HK-2 (cell line): ENCODE measurements at regions not wholly inside any gene's neighbourhood (a gene's known extent, or its start where the extent isn't known, plus 50 kb on each side); places are given as distances from the start of the nearest gene placed in this dataset.
"Not testable (repeated sequence)": the region's sequence is repeated elsewhere in the genome, so short reads cannot be mapped to it uniquely, and the experiment has no call there.

ENCODE experiments used
- DNase-seq: peaks from one replicate; pipeline ENCODE4 v3.0.0-alpha.2; 2018; ENCODE audit not compliant: unreplicated experiment

GRCh38 chr16:59634004-59634579, 900.0 kb upstream of the GOT2 start:
- DNase-seq, result no peak

DNA sequence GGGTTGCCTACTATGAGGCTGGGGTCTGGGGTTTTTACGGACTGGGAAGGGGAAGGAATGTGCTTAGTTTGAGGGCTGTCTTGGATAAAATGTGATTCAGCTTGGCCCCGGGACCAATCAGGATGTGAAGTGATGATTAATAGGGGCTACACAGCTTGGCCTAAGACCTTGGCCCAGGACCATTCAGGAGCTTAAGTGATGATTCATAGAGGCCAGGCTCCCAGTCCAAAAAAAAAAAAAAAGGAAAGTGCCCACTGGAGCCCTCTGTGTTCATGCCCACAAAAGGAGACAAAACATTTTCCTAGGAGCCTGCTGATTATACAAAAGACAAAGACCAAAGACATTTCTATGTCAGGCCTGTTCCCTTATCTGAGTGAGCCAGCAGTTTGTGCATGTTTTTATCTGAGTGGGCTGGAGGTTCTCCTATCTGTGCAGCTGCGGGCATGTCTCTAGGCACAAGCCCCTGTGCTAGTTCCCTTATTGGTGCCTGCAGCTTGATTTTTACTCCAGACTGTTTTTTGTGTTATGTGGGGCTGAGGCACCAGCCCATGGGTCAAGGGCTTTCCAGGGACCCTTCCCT, 898.2 kb upstream of the GOT2 start:
- no peak for DNase-seq

GRCh38 chr16:59624381-59624780, 890.3 kb upstream of the GOT2 start:
- not testable (repeated sequence) for DNase-seq

GRCh38 chr16:59614466-59615240, 880.5 kb upstream of the GOT2 start:
- DNase-seq, result no peak

DNA sequence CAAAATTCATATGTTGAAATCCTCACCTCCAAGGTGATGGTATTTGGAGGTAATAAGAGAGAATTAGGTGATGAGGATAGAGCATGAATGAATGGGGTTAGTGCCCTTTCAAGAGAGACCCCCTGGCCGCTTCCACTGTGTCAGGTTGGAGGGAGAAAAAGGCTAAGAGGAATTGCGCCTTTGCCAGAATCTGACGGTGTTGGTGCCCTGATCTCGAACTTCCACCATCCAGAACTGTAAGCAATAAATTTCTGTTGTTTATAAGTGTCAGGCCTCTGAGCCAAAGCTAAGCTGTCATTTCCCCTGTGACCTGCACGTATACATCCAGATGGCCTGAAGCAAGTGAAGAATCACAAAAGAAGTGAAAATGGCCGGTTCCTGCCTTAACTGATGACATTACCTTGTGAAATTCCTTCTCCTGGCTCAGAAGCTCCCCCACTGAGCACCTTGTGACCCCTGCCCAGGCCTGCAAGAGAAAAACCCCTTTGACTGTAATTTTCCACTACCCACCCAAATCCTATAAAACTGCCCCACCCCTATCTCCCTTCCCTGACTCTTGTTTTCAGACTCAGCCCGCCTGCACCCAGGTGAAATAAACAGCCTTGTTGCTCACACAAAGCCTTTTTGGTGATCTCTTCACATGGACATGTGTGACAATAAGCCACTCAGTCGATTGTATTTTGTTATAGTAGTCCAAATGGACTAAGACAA, 878.9 kb upstream of the GOT2 start:
- not testable (repeated sequence) for DNase-seq

DNA sequence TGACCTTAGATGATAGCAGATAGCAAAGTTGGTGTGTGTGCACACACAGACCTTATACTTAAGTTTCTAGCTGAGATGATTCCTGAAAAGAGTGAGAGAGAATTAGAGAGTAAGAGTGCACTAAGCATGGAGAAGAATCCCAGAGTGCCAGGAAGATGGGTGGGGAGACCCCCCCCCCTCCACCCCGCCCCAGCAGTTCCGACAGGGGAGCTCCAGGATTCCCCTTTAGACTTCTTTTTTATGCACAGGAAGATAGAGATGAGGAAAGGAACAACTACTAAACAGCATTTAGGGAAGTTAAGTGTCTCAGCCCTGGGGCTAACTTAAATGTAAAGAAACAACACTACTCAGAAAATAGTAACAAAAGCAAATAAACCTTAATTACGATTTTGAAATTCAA, 878.0 kb upstream of the GOT2 start:
- DNase-seq, result no peak

DNA sequence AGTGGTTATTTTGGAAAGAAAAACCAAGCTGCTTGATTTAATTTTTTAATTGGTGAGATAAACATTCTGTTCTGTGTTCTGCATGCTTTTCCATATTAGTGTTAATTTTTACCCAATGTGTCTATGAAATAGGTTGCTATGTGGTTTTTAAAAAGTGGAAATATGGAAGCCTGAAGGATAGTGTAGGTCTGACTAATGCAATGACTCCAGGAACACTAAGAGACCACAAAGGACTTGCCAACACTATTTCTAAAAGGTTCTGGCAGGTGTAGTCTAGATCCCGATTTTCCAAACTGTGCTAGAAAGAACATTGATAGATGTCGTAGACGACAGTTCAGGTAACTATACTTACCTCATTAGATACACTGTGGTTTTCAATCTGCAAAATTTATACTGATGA, 877.4 kb upstream of the GOT2 start:
- DNase-seq, result no peak

DNA sequence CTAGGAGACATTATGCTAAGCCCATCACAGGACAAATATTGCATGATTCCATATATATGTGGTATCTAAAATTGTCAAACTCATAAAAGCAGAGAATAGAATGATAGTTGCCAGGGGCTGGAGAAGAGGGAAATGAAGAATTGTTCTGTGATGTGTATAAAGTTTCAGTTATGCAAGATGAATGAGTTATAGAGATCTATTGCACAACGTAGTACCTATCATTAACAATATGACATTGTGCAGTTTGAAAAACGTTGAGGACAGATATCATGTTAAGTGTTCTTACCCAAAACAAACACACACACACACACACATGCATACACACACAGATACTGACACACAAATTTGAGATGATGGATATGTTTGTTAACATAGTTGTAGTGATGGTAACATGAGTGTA, 871.6 kb upstream of the GOT2 start:
- DNase-seq, result no peak

- no peak for DNase-seq
These were observed 870.2 kb upstream of the GOT2 start for GRCh38 chr16:59604354-59604753.

DNA sequence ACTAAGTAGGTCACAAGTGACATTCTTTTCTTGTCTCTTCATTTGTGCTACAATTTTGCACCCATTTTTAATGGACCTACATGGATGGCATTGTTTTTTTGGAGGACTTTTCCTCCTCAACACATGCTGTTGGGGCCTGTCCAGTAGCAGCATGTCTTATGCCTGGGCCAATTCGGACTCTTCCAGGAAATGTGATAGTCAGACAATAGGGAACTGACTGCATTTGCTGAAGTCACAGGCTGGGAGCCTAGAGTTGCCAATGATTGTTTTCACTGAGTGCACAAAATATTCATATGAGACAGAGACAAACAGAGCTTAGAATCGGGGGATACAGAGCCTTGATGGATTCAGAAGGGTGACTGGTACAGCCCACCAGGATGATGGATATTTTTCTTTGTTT, 867.3 kb upstream of the GOT2 start:
- DNase-seq, result no peak

- DNase-seq, result no peak
These were observed 863.2 kb upstream of the GOT2 start for GRCh38 chr16:59597269-59597668.

GRCh38 chr16:59596693-59597092, 862.6 kb upstream of the GOT2 start:
- DNase-seq, result no peak

GRCh38 chr16:59593194-59593661, 859.1 kb upstream of the GOT2 start:
- DNase-seq, result no peak

DNA sequence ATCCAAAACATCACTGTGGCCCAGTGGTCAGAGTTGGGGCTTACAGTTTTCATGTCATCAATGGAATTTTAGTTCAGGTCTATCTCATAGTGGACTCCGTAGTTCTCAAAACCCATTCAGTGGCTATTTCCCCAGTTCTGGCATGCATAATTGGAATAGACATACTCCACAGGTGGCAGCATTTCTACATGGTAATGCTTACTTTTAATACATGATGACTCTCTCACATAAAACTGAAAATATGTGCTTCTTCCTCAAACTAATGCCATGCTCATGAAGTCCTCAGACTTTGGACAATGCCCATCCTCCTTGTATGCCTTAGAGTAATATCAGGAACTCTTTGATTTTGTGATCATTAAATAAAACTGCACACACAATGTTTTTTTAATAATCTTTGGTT, 857.4 kb upstream of the GOT2 start:
- DNase-seq, result no peak

- DNase-seq, result no peak
These were observed 856.7 kb upstream of the GOT2 start for GRCh38 chr16:59590845-59591244.

GRCh38 chr16:59586331-59586730, 852.2 kb upstream of the GOT2 start:
- DNase-seq, result no peak

DNA sequence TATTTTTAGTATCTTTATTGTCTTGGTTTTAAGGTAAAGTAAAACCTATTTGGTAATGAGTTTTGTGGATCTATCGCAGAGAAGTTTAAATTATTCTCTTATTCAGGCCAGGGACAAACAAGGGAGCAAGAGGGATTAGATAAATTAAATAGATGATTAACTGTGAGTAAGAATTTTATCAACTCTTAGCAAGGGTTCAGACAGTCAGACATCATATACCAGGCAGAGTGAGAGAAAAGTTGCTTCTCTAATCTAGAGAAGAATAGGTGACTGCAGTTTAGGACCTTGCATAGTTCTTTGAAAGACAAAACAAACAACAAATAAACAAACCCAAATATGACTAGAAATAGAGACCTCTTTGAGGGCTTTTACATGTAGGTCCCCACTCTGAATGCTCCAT, 840.2 kb upstream of the GOT2 start:
- no peak for DNase-seq

DNA sequence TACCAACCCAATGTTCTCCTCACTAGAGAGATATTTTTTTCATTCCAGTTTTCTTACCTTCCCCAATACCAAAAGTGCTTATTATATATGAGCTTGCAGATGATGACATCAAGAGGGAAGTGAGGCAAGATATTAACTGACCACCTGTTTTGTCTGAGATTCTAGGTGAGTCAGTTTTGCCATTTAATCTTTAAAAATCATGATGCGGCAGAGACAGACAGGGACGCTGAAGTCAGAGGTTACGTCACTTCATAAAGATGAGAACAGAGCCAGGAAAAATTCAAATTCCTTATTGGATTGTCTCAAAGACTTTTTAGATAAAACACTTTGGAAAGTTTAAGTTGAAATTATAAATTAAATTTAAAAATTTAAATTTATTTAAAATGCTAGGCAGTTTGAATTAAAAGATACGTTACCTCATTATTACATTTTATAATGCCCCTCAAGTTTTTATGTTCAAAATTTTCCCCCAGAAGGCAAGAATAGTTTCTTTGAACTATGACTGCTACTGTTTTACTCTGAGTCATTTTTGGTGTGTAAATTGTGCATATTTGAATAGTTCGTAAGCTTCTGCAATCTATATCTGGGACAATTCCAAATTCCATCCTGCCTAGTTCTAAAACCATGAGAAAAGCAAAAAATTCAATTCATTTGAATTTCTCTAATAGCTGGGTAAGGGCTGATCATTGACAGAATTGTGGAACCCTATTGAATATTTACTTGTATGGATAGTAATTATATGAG, 839.6 kb upstream of the GOT2 start:
- no peak for DNase-seq

DNA sequence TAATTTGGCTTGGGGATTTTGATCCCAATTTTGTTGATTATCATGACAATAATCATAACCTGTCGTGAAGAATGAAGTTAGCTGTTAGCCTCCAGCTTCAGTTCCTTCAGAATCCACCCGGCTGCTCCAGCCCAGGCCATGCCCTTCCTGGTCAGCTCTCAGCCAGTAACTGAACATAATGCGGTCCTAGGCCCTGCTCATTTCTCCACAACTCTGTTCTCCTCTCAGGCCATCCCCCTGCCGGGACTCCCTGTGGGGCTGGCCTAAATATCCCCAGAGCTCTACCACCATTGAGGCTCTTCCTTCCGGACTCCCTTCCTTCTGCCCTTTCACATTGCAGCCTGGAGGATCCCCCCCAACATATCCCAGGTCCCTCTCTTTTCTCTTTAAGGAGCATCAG, 833.4 kb upstream of the GOT2 start:
- DNase-seq, result no peak

DNA sequence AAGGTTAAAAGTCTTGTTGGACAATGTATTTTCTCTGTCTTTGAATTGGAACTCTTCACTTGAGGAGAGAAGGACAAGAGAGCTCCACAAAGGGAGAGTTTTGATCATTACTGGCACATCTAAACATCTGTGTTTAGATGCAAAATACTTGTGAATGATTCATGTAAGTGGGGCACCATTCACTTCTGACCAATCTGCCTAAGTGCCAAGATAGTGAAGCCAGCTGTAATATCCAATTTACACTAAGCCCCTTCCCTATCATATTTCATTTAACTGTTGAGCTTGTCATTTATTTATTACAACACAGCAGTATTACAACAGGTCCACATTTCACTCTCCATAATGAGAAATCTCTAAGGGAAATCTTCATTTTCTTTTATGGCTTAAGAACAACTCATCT, 832.3 kb upstream of the GOT2 start:
- no peak for DNase-seq

- no peak for DNase-seq
These were observed 824.6 kb upstream of the GOT2 start for GRCh38 chr16:59558679-59559078.

- no peak for DNase-seq
These were observed 818.0 kb upstream of the GOT2 start for GRCh38 chr16:59552164-59552563.
